NB4 (cell line): ENCODE measurements at regions not wholly inside any gene's neighbourhood (a gene's known extent, or its start where the extent isn't known, plus 50 kb on each side); places are given as distances from the start of the nearest gene placed in this dataset.

Experiments used
- CTCF ChIP-seq: IDR thresholded peaks from one replicate; pipeline ENCODE4 v1.5.1; 2012; ENCODE audit warnings: low read depth, low read length
- MAX ChIP-seq: IDR thresholded peaks from 2 replicates; pipeline ENCODE4 v1.6.1; 2011; ENCODE audit warnings: low read depth, low read length
- MYC ChIP-seq: IDR thresholded peaks from 2 replicates; pipeline ENCODE4 v1.6.1; 2011; ENCODE audit warnings: low read depth, low read length
- POLR2A ChIP-seq: IDR thresholded peaks from 2 replicates; pipeline ENCODE4 v1.6.1; 2011; ENCODE audit warnings: mild to moderate bottlenecking; ENCODE audit not compliant: insufficient read length; ENCODE audit errors: extremely low read depth

GRCh38 chr9:30932226-30932625 is 1452.2 kb upstream of the ACO1 start:
- TF ChIP-seq CTCF (no peak), POLR2A (no peak), MAX (no peak), MYC (no peak)
